GM12875 (cell line): ENCODE measurements at regions not wholly inside any gene's neighbourhood (a gene's known extent, or its start where the extent isn't known, plus 50 kb on each side); places are given as distances from the start of the nearest gene placed in this dataset.
"Not testable (repeated sequence)": the region's sequence is repeated elsewhere in the genome, so short reads cannot be mapped to it uniquely, and the experiment has no call there.

Source experiments
- H3K4me3 ChIP-seq: one replicate; pipeline ENCODE4 v1.5.1; 2011; ENCODE audit warnings: low read depth, low read length, control low read depth
- TF ChIP-seq, protein P1 (sequence below): IDR thresholded peaks from 2 replicates; pipeline ENCODE4 v1.5.1; 2011; ENCODE audit warnings: low read depth, mild to moderate bottlenecking, control low read depth, inconsistent platforms, low read length, moderate library complexity, borderline replicate concordance; ENCODE audit not compliant: insufficient read depth

DNA sequence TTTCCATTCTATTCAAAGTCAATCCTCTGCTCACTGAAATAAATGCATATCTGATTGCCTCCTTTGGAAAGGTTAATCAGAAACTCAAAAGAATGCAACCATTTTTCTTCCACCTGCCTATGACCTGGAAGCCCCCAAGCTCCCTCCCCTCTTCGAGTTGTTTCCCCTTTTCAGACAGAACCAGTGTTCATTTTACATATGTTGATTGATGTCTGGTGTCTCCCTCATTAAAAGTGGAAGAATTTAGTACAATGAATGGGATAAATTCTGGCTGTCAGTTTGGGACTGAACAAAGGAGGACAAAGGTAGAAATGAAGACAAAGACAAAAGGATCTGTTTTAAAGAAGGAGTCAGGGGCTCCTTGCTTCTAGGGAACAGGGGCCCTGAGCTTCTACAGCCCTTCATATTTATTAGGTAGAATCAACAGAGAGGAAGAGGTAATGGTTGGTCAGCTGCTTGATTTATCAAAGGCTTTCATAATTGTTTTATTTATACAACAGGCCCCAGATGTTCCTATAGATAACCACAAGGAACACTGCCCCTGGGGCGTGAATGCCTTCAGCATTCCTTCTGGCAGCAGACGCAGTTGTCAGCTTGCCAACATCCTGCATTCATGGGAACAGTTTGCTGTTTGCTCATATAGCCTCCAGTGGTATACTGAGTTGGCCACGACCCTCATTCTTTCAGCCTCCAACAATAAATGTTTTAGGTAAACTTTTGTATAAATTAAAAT is 949.8 kb upstream of the LRATD1 start:
- TF ChIP-seq, protein P1, sequence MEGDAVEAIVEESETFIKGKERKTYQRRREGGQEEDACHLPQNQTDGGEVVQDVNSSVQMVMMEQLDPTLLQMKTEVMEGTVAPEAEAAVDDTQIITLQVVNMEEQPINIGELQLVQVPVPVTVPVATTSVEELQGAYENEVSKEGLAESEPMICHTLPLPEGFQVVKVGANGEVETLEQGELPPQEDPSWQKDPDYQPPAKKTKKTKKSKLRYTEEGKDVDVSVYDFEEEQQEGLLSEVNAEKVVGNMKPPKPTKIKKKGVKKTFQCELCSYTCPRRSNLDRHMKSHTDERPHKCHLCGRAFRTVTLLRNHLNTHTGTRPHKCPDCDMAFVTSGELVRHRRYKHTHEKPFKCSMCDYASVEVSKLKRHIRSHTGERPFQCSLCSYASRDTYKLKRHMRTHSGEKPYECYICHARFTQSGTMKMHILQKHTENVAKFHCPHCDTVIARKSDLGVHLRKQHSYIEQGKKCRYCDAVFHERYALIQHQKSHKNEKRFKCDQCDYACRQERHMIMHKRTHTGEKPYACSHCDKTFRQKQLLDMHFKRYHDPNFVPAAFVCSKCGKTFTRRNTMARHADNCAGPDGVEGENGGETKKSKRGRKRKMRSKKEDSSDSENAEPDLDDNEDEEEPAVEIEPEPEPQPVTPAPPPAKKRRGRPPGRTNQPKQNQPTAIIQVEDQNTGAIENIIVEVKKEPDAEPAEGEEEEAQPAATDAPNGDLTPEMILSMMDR: no peak
- no peak overlapping the region for H3K4me3 ChIP-seq

DNA sequence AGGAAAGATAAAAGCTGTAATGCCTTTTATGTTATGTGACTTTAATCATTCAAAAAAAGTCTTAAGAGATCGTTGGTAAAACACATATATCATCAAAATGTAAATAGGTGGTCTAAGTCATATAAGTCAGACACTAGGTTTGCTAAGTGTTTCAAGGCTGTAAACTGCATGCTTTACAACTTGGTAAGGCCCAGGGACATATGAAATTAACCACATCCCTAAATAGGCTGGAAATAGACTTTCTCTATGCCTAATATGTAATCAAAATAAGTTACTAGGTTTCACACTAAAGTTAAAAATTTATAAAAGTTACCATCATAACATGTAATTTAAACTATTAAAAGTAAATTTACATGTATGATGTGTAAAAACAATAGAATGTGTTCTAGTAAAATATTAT is 946.3 kb upstream of the LRATD1 start:
- H3K4me3 ChIP-seq: no peak overlapping the region
- TF ChIP-seq, protein P1: no peak

DNA sequence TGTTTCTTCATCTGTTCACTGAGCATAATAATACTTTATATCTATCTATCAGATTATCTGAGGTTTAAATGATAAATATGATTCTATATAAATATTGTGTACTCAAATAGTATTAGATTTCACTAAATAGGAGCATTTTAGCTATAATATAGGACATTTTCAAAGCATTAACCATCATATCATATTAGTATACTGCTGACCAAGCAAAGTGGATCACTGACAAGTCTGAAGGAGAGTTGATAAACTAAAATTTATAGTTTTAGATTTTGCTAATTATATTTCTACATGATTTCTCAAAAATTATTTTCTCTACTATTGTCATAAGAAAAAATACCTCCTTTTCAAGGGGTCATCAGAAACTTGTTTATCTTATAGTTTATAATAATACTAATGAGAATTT is 937.8 kb upstream of the LRATD1 start:
- TF ChIP-seq, protein P1: no peak
- H3K4me3 ChIP-seq: no peak overlapping the region

DNA sequence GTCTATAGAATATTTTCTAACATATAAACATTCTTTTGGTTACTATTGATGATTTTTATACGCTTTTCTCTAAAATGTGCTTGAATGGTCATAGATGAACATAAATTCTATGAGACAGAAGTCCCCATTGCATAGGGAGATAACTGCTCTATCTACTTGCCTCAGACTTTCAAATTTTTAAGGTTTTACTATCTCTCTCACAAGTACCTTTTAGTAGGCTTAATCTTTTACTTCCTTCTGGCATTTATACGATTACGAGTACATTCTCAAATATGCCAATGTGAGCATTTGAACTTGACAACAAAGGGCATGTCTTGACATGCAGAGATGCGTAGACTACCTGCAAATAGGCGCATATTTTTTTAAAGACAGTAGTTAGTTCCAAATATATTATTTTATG is 935.9 kb upstream of the LRATD1 start:
- no peak overlapping the region for H3K4me3 ChIP-seq

DNA sequence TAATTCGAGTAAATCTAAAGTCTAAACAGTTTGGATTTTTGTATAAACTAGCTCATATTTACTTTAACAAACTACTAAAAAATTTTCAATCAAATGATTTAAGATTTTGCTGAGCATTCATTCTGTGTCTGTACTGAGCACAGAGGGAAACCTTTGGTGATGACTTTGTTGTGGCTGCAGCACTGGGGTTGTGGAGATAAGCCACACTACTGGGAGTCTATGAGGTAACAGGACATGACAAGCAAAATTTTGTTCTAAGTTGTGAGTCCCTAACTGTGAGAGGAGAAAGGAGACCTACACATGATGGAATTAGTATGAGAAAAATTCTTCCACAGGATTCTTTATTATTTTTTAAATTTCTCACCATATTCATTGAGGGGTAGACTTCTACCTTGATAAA is 933.7 kb upstream of the LRATD1 start:
- TF ChIP-seq, protein P1: no peak
- H3K4me3 ChIP-seq: no peak overlapping the region

More for the DNA sequence above, 935.9 kb upstream of the LRATD1 start:
- TF ChIP-seq, protein P1: no peak

DNA sequence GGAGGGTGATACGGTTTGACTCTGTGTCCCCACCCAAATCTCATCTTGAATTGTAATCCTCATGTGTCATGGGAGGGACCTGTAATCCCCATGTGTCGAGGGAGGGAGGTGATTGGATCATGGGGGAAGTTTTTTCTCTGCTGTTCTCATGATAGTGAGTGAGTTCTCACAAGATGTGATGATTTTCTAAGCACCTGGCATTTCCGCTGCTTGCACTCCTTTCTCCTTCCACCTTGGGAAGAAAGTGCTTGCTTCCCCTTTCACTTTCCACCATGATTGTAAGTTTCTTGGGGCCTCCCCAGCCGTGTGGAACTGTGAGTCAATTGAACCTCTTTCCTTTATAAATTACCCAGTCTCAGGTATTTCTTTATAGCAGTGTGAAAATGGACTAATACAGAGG is 932.6 kb upstream of the LRATD1 start:
- H3K4me3 ChIP-seq: not testable (repeated sequence)

DNA sequence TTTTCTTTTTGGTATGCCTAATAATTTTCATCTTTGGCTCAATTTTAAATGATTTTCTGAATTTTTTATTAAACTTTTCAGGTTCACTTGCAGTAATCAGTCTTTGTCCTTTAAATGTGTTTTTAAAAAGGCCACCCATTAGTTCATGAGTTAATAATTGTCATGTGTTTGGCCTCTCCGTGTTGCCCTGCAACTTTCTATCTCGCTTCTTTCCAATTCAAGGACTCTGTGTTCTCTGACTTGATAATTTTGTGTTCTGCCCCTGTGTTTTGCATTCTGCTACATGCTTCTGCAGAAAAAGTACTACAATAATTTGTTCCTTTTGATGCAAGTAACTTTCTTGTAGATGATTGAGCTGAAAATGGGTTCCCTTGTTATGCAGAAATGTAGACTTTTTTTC is 921.4 kb upstream of the LRATD1 start:
- TF ChIP-seq, protein P1: no peak
- H3K4me3 ChIP-seq: no peak overlapping the region
